Activated B cell treated with CpG ODN at 0.5 μM for 24 hours (primary cell): ENCODE measurements at regions not wholly inside any gene's neighbourhood (a gene's known extent, or its start where the extent isn't known, plus 50 kb on each side); places are given as distances from the start of the nearest gene placed in this dataset.

Experiments
- ATAC-seq: fragments of 200-7000 bp; cut with Tn5 transposase; one replicate; pipeline ENCODE4 v1.10.0; 2021; ENCODE audit warnings: low read depth, mild to moderate bottlenecking, moderate library complexity
- CTCF ChIA-PET: fragments of 350-600 bp; sonication (Branson Sonifier 250); formaldehyde crosslinking; loops from one replicate; lab custom pipeline; 2021; ENCODE audit warnings: antibody characterized with exemption; lab: Charles Lee
- POLR2A ChIA-PET: fragments of 350-600 bp; sonication (Branson Sonifier 250); formaldehyde crosslinking; loops from one replicate; lab custom pipeline; 2021; ENCODE audit warnings: antibody characterized with exemption; lab: Charles Lee
- DNase-seq: peaks from one replicate; pipeline ENCODE4 v3.0.0; 2022
- H3K27ac Mint-ChIP-seq: one replicate; pipeline ENCODE4 v1.8.0; 2020; ENCODE audit warnings: mixed read lengths
- H3K27me3 Mint-ChIP-seq: one replicate; pipeline ENCODE4 v1.8.0; 2021; ENCODE audit warnings: mixed read lengths
- H3K36me3 Mint-ChIP-seq: one replicate; pipeline ENCODE4 v1.8.0; 2021; ENCODE audit warnings: low read depth, mixed read lengths
- H3K4me1 Mint-ChIP-seq: one replicate; pipeline ENCODE4 v1.8.0; 2021; ENCODE audit warnings: mixed read lengths
- H3K4me3 Mint-ChIP-seq: one replicate; pipeline ENCODE4 v1.8.0; 2020; ENCODE audit warnings: mild to moderate bottlenecking, mixed read lengths
- H3K9me3 Mint-ChIP-seq: one replicate; pipeline ENCODE4 v1.8.0; 2020; ENCODE audit warnings: mixed read lengths
- CTCF ChIP-seq: fragments of 200-600 bp; IDR thresholded peaks from one replicate; pipeline ENCODE4 v1.8.0; 2022; ENCODE audit warnings: antibody characterized with exemption, mild to moderate bottlenecking
- intact Hi-C: fragments of 100-400 bp; cut with micrococcal nuclease; formaldehyde crosslinking; loops from one replicate; pipeline ENCODE4 v1.15.1; 2024

DNA sequence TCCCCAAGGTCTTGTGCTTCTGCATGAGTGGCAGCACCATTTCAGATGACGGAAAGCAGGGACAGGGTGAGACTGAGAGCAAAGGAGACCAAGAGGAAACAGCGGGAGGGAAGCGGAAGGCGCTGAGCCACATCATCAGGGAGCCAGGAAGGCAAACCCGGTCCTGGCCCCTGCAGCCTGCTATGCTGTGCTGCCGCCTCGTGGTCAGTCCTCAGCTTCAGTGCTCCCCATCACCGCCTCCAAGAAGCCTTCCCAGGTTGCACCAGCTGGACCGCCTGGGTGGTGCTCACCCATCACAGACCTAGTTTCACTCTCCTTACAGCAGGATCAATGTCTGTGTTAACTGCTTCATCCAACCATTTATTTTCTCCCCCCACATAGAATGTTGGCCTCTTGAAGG lies 73.0 kb upstream of the PHF21B start:
- Mint-ChIP-seq H3K36me3 (no peaks in the 10 kb centered on the region), H3K27me3 (peaks cover 28% of the 10 kb centered on the region), H3K4me3 (no peak overlapping the region), H3K27ac (no peak overlapping the region), H3K4me1 (no peaks in the 10 kb centered on the region), H3K9me3 (peaks cover 4% of the 10 kb centered on the region)
- ATAC-seq, result no peak
- intact Hi-C loops, result no loop called here
- CTCF ChIA-PET, result no interaction called here
- DNase-seq, result no peak
- POLR2A ChIA-PET, result no interaction called here
- TF ChIP-seq CTCF, result no peak

GRCh38 chr22:45083659-45084305 lies 74.0 kb upstream of the PHF21B start:
- peaks cover 4% of the 10 kb centered on the region for H3K9me3 Mint-ChIP-seq
- no peaks in the 10 kb centered on the region for H3K36me3 Mint-ChIP-seq
- ATAC-seq (no peak), DNase-seq (no peak)
- CTCF ChIA-PET, result no interaction called here
- peaks cover 27% of the 10 kb centered on the region for H3K27me3 Mint-ChIP-seq
- intact Hi-C loops, result no loop called here
- TF ChIP-seq CTCF, result no peak
- no peaks in the 10 kb centered on the region for H3K4me1 Mint-ChIP-seq
- H3K27ac Mint-ChIP-seq, result no peak overlapping the region
- H3K4me3 Mint-ChIP-seq, result no peak overlapping the region
- POLR2A ChIA-PET, result no interaction called here

DNA sequence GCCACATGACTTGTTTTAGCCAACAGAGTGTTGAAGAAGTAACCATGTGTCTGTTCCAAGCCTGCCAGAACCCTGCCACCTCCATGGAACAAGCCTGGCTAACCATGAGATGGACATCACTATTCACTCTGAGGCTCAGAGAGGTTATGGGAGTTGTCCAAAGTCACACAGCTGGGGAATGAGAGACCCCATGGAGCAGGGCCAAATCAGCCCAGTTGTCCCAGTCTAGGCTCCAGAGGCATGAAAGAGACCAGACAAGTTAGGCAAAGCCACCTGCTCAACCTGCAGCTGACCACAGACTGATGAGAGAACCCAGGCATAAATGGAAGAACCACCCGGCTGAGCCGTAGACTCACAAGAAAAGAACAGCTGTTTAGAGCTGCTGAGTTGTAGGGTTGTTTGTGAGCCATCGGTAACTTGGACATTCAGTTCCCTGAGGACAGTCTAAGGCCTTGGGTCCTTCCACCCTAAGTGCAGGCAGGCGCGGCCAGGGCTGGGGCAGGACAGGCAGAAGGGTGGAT lies 74.7 kb upstream of the PHF21B start:
- intact Hi-C loops, result no loop called here
- Mint-ChIP-seq H3K27ac (no peak overlapping the region), H3K4me1 (no peaks in the 10 kb centered on the region), H3K27me3 (peaks cover 25% of the 10 kb centered on the region), H3K9me3 (peaks cover 4% of the 10 kb centered on the region), H3K36me3 (no peaks in the 10 kb centered on the region), H3K4me3 (no peak overlapping the region)
- no peak for TF ChIP-seq CTCF
- ChIA-PET POLR2A (no interaction called here), CTCF (no interaction called here)
- DNase-seq (no peak), ATAC-seq (no peak)

GRCh38 chr22:45087802-45088201 lies 75.9 kb upstream of the NUP50 start:
- Mint-ChIP-seq H3K27me3 (peaks cover 24% of the 10 kb centered on the region), H3K4me3 (no peak overlapping the region), H3K27ac (no peak overlapping the region), H3K4me1 (no peaks in the 10 kb centered on the region), H3K9me3 (no peaks in the 10 kb centered on the region), H3K36me3 (no peaks in the 10 kb centered on the region)
- ATAC-seq, result no peak
- no peak for DNase-seq
- ChIA-PET POLR2A (no interaction called here), CTCF (no interaction called here)
- TF ChIP-seq CTCF, result no peak
- intact Hi-C loops, result no loop called here

DNA sequence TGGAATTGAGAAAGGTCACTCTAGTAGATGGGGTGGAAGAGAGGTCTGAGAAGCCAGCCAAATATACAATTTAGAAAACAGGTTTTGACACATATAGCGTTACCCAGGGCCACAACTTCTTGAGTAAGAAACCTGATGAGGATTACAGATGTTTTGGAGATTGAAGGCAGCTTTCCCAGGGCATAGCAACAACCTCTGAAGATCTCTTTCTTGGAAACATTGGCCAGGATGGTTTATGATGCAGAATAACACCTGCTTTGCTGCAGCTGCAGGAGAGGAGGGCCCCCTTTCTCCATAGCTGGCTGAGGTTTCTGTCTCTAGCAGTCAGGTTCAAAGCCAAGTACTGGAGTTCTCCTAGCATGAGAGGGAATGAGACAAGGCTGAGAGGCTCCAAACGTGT lies 75.1 kb upstream of the NUP50 start:
- H3K4me3 Mint-ChIP-seq, result no peak overlapping the region
- no peaks in the 10 kb centered on the region for H3K4me1 Mint-ChIP-seq
- DNase-seq, result no peak
- H3K9me3 Mint-ChIP-seq, result no peaks in the 10 kb centered on the region
- no peaks in the 10 kb centered on the region for H3K36me3 Mint-ChIP-seq
- peaks cover 20% of the 10 kb centered on the region for H3K27me3 Mint-ChIP-seq
- CTCF ChIA-PET, result interaction anchor here (0.7 kb wide), 1 partner anchor 31 kb away, joined by 3 read pairs; no protein-coding TSS in a partner anchor
- TF ChIP-seq CTCF, result no peak
- H3K27ac Mint-ChIP-seq, result no peak overlapping the region
- intact Hi-C loops, result no loop called here
- ATAC-seq, result no peak
- POLR2A ChIA-PET, result no interaction called here
